ENCODE measurements at regions not wholly inside any gene's neighbourhood (a gene's known extent, or its start where the extent isn't known, plus 50 kb on each side); places are given as distances from the start of the nearest gene placed in this dataset.

GRCh38 chr2:238652053-238652770, 195.7 kb upstream of the TWIST2 start:
- no peak overlapping the region for H3K4me2 ChIP-seq
- H3K4me3 ChIP-seq: no peak overlapping the region
- H3K27ac ChIP-seq: no peak overlapping the region
- H3K4me1 ChIP-seq: no peaks in the 10 kb centered on the region
- no peak for DNase-seq (ENCODE audit: low read depth in 1 of 2, low spot score in 1 of 2)
- ChIA-PET CTCF (interaction anchor here (1.2 to 1.3 kb wide), 2 partner anchors 10 kb away, joined by 3 read pairs; no protein-coding TSS in a partner anchor), POLR2A (no interaction called here)
- 78% methylated on average over 15 of the region's 15 CpGs for WGBS (ENCODE audit: missing lambda C conversion rate)
- TF ChIP-seq, protein P1, sequence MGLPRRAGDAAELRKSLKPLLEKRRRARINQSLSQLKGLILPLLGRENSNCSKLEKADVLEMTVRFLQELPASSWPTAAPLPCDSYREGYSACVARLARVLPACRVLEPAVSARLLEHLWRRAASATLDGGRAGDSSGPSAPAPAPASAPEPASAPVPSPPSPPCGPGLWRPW (IDR thresholded peaks at IDR 0.05): no peak
- TF ChIP-seq TP53 (CRISPR knock-in tag; IDR thresholded peaks at IDR 0.05): no peak
- no peak for TF ChIP-seq ZC3H11A (IDR thresholded peaks at IDR 0.05)
- H3K9me3 ChIP-seq: peaks cover 7% of the 10 kb centered on the region; the same call in 2 of the 3 replicates
- FAIRE-seq: no peak
- ATAC-seq: no peak

DNA sequence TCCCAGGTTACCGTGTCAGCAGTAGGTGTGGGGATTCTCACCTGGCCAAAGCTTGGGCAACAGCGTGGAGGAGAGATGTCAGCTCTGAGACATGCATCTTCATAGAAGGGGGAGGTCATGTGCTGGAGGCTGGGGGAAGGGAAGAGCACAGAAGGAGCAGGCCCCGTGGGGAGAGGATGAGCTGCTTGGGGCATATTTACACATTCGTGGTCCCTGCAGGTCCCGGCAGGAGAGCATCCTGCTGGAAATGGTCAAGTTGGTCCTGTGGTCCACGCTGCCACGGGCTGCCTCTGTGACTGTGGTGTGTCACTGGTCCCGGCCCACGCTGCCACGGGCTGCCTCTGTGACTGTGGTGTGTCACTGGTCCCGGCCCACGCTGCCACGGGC, 195.1 kb upstream of the TWIST2 start:
- Histone ChIP-seq H3K4me2 (no peak overlapping the region), H3K4me3 (no peak overlapping the region), H3K27ac (no peak overlapping the region), H3K4me1 (no peaks in the 10 kb centered on the region), H3K9me3 (peaks cover 7% of the 10 kb centered on the region; the same call in 2 of the 3 replicates)
- ATAC-seq (no peak), FAIRE-seq (no peak), DNase-seq (ENCODE audit: low read depth in 1 of 2, low spot score in 1 of 2) (no peak)
- POLR2A ChIA-PET: no interaction called here
- TF ChIP-seq TFCP2L1 (CRISPR knock-in tag; IDR thresholded peaks at IDR 0.05): no peak
- TF ChIP-seq BHLHE40 (IDR thresholded peaks at IDR 0.05; ENCODE audit: low read depth, low read length): no peak
- TF ChIP-seq, protein P2, sequence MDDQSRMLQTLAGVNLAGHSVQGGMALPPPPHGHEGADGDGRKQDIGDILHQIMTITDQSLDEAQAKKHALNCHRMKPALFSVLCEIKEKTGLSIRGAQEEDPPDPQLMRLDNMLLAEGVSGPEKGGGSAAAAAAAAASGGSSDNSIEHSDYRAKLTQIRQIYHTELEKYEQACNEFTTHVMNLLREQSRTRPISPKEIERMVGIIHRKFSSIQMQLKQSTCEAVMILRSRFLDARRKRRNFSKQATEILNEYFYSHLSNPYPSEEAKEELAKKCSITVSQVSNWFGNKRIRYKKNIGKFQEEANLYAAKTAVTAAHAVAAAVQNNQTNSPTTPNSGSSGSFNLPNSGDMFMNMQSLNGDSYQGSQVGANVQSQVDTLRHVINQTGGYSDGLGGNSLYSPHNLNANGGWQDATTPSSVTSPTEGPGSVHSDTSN (IDR thresholded peaks at IDR 0.05): no peak
- TF ChIP-seq ESRRA (IDR thresholded peaks at IDR 0.05; ENCODE audit: borderline replicate concordance, low read length): no peak
- TF ChIP-seq FOSL2 (IDR thresholded peaks at IDR 0.05): no peak
- TF ChIP-seq FOSL2 (CRISPR knock-in tag; IDR thresholded peaks at IDR 0.05): no peak
- no peak for TF ChIP-seq POLR2AphosphoS2 (conservative IDR thresholded peaks at IDR 0.05; ENCODE audit: low read length)
- no peak for TF ChIP-seq EP300 (IDR thresholded peaks at IDR 0.05)
- TF ChIP-seq HDAC2 (IDR thresholded peaks at IDR 0.05): no peak
- no peak for TF ChIP-seq HMGXB4 (CRISPR knock-in tag; IDR thresholded peaks at IDR 0.05; ENCODE audit: borderline replicate concordance)
- TF ChIP-seq NPAS2 (CRISPR knock-in tag; IDR thresholded peaks at IDR 0.05; ENCODE audit: borderline replicate concordance): no peak
- no peak for TF ChIP-seq CBX8 (IDR thresholded peaks at IDR 0.05)
- TF ChIP-seq POLR2A (IDR thresholded peaks at IDR 0.05; ENCODE audit: low read length): no peak
- no peak for TF ChIP-seq MAX (IDR thresholded peaks at IDR 0.05)
- no peak for TF ChIP-seq KDM1A (IDR thresholded peaks at IDR 0.05; ENCODE audit: low read depth)
- no peak for TF ChIP-seq ZC3H11A (IDR thresholded peaks at IDR 0.05)
- TF ChIP-seq, protein P3, sequence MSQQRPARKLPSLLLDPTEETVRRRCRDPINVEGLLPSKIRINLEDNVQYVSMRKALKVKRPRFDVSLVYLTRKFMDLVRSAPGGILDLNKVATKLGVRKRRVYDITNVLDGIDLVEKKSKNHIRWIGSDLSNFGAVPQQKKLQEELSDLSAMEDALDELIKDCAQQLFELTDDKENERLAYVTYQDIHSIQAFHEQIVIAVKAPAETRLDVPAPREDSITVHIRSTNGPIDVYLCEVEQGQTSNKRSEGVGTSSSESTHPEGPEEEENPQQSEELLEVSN (IDR thresholded peaks at IDR 0.05; ENCODE audit: borderline replicate concordance, low read depth): no peak
- 82% methylated on average over 10 of the region's 13 CpGs for WGBS (ENCODE audit: missing lambda C conversion rate)
- CTCF ChIA-PET: interaction anchor here (1.3 kb wide), 1 partner anchor 9 kb away, joined by 3 read pairs; no protein-coding TSS in a partner anchor

- no peak for FAIRE-seq
- H3K9me3 ChIP-seq: peaks cover 7% of the 10 kb centered on the region; the same call in 2 of the 3 replicates
- DNase-seq (ENCODE audit: low read depth in 1 of 2, low spot score in 1 of 2): no peak
- ChIA-PET POLR2A (no interaction called here), CTCF (no interaction called here)
- no peak for ATAC-seq
- 0 out of 6 replicates have a peak overlapping the region, but pooled peaks of 1 of the 2 experiments have one; percentile 2 for H3K27ac ChIP-seq
- no peak overlapping the region for H3K4me3 ChIP-seq
- no peak for TF ChIP-seq SMC3 (IDR thresholded peaks at IDR 0.05)
- TF ChIP-seq MYC (IDR thresholded peaks at IDR 0.05; ENCODE audit: borderline replicate concordance, low read length): no peak
- TF ChIP-seq FOSL2 (IDR thresholded peaks at IDR 0.05): no peak
- TF ChIP-seq FOSL2 (CRISPR knock-in tag; IDR thresholded peaks at IDR 0.05): no peak
- no peak for TF ChIP-seq HOXA7 (CRISPR knock-in tag; IDR thresholded peaks at IDR 0.05)
- no peak for TF ChIP-seq ELK1 (IDR thresholded peaks at IDR 0.05; ENCODE audit: low read depth, low read length)
- TF ChIP-seq, protein P1 (IDR thresholded peaks at IDR 0.05): no peak
- no peak for TF ChIP-seq POLR2AphosphoS2 (conservative IDR thresholded peaks at IDR 0.05; ENCODE audit: low read length)
- no peak for TF ChIP-seq CBX2 (IDR thresholded peaks at IDR 0.05; ENCODE audit: borderline replicate concordance, low read depth)
- no peak for TF ChIP-seq TP53 (CRISPR knock-in tag; IDR thresholded peaks at IDR 0.05)
- no peaks in the 10 kb centered on the region for H3K4me1 ChIP-seq
- WGBS (ENCODE audit: missing lambda C conversion rate): 82% methylated on average over 10 of the region's 13 CpGs
- no peak overlapping the region for H3K4me2 ChIP-seq
Observed at GRCh38 chr2:238653431-238654109, 194.3 kb upstream of the TWIST2 start.

Measured in A549 (cell line).